GM21723 (cell line): ENCODE measurements at regions not wholly inside any gene's neighbourhood (a gene's known extent, or its start where the extent isn't known, plus 50 kb on each side); places are given as distances from the start of the nearest gene placed in this dataset.
A peak's percentile ranks its signal among the peaks of the same experiment; 100 is the strongest.
"Not testable (repeated sequence)": the region's sequence is repeated elsewhere in the genome, so short reads cannot be mapped to it uniquely, and the experiment has no call there.

ENCODE experiments used
- ATAC-seq: cut with Tn5 transposase; IDR thresholded peaks from one replicate; pipeline ENCODE4 v1.9.1; 2021; ENCODE audit warnings: mild to moderate bottlenecking, moderate library complexity; ENCODE audit not compliant: unreplicated experiment

DNA sequence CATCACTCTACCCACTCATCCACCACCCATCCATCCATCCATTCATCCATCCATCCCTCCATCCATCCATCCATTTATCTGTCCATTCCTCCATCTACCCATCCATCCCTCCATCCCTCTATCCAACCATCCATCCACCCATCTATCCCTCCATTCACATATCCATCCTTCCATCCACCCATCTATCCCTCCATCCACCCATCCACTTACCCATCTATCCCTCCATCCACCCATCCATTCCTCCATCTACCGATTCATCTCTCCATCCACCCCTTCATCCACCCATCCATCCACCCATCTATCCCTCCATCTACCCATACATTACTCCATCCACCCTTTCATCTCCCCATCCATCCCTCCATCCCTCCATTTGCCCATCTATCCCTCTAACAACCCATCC, 239.6 kb upstream of the SHH start:
- ATAC-seq, result no peak

DNA sequence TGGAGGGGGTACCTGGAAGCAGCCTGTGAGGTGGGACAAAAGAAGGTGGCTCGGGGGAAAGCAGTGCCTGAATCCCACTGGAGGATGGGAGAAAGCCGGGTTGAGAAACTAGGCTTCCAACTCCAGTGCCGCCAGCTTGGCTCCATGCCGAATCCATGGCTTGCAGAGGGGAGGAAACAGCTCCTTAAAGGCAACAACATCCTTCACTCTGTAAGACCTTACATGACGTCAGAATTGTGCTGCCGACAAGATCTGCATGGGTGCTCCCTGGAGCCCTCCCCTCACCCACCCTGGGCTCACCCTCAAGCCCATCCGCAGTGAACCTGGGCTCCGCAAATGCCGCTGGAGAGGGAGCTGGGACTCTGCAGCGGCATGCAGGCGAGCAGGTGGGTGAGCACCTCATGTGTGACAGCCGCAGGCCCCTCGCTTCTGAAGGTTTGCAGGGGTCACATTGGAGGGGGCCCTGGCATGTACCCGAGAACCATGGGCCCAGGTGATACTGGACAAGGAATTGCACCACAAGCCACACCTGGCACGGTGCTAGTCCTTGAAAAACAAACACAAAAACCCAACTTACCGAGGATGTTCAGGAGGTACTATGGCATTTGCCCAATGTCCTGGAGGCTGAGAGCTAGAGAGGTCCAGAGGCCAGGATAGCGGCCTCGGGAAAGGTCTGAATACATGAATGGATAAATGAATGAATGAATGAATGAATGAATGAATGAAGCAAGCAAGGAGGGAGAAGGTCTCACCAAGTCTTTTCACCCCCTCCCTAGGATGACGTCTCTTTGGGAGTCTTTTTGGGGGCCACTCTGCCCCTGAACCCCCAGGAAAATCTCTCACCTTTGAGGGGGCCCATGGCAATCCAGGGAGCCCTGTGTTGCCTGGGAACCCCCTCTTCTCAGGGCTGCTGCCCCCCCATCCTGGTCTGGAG, 238.6 kb upstream of the SHH start:
- ATAC-seq, result no peak

DNA sequence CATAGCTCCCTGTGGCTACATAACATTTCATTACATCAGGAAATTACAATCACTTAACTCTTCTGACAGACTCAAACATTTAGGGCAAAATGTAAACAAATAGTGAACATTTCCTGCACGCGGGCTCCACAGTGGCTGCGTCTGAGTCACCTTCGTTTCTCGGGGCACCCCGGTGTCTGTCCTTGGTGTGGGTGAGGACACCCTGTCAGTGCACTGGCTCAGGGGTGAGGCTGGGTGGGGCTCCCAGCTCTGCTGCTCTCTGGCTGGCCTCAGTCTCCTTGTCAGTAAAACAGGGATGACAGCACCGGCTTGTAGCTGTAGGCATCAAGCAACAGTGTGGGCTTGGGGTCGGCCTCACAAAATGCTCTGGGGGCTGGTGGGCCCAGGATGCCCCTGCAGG, 237.1 kb upstream of the SHH start:
- no peak for ATAC-seq

DNA sequence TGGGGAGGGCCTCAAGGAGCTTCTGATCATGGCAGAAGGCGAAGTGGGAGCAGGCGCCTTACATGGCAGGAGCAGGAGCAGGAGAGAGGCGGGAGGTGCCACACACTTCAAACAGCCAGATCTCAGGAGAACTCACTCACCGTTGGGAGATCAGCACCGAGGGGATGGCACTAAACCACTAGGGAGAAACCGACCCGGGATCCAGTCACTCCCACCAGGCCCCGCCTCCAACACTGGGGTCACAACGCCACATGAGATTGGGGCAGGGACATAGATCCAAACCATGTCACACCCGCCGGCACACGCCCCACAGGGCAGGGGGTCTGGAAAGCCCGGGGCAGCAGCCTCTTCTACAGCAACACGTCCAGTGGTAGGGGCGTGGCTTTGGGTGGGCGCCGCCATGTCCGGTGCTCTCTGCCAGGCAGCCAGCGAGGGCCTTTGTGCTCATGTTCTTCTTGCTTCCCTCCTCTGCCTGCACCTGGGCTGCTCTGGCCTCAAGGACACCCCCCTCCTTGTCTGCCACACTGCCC, 233.8 kb upstream of the SHH start:
- ATAC-seq, result no peak

DNA sequence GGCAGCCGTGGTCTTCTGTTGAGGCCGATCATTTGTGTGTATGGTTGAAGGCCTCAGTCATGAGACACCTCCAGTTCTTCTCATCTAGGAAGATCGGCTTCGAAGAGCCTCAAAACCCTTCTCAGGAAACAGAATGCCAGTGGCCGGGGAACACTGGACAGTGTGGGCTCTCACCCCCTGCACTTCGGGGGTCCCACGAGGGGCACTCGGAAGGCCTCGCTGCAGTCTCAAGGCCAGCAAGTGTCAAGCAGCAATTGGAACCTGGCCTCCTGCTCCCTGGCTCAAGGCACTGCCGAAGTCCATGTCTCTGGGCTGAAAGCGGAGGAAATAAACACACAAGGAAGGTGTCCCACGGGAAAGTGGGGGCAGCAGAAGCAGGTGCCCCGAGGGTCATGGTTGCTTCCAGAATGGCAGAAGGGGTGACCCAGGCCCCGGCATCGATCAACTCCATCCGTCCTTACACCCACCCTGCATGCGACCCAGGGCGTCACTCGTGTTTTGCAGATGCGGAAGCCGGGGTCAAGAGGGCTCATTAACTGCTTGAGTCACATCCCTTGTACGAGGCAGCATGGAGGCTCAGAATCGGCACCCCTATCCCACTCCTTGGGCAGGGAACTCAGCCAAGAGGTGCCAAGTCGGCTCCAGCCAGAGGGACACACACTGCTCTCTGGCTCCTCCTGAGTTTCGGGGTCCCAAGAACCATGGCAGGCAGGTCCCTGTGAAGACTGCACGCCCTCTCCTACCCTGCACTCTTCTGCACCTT, 231.3 kb upstream of the SHH start:
- ATAC-seq, result no peak

DNA sequence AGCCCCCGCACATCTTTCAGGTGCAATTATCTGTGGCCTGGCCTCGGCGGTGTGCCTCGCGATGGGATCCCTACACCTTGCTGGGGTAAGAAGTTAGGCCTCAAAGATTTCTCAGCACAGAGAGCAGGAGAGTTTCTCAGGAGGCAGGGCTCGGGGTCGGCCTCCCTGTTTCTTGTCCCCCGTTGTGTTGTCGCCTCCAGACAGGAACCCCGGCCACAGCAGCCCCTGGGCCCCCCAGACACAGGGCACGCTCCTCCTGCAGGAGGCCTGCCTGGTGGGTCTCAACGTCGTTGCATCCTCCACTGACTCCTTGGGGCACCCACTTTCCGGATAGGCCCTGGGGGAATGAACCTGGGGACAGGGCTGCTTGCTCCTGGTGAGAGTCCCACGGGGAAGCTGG, 229.1 kb upstream of the SHH start:
- ATAC-seq, result no peak

DNA sequence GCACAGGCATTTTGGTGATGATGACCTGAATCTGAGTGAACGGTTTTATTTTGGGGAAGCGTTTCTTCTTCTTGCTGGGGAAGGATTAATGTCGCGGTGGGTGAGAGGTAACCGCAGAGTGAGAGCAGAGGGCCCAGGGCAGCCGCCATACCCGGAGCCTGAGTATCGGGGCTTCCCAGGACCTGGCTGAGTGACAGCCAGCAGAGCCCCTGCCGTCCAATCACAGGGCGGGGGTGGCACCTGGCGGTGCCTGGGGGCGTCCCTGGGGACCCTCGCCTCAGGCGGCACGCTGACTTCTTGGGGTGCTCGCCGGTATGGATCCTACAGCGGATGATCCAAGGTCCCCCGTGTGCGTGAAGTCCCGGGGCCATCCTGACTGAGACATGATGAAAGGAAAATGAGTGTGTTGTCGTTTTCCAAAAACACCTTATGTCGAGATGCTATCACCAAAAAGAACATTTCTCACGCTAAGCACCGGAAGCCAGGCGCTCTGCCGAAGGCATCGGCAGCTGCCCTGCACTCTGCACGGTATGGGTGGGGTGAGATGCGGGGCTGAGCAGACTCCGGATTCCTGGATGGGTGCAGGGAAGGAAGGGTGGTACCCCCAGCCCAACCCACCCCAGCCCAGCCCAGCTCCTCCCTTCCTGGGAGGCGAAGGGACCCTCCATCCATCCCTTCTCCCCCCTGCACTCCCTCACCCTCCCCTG, 227.9 kb upstream of the SHH start:
- no peak for ATAC-seq

DNA sequence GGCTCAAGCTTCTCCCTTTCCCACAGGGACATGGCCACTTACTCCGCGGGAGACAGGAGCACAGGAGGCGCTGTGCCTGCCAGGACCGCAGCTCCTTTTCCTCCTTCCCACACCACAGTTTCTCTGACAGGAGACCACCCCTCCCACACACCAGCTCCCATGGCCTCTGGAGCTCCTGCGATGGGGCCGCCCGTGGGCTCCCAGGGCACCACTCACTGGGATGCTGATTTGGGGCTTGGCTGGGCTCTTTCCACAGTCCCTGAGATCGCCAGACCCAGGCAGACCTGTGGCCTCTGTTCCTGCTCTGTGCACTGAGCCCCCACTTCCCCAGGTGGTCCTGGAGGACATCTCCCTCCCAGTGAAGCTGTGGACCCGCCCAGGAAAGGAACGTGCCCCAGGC, 226.9 kb upstream of the SHH start:
- no peak for ATAC-seq

DNA sequence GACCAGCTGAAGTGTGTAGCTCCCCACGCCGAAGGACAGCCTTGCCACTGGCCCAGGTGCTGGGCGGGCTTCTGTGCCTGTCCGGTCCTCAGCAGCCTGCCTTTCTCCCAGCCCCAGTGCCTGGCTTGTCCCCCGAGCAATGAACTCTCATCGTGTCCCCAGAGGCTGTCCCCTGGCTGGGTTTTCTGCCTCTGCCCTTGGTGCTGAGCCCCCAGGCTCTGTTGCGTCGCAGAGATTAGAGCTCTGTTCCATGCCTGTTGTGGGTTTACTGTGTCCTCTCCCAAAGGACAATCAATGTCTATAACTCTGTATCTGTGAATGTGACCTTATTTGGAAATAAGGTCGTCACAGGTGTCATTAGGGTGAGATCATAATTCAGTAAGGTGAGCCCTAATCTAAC, 226.1 kb upstream of the SHH start:
- no peak for ATAC-seq

DNA sequence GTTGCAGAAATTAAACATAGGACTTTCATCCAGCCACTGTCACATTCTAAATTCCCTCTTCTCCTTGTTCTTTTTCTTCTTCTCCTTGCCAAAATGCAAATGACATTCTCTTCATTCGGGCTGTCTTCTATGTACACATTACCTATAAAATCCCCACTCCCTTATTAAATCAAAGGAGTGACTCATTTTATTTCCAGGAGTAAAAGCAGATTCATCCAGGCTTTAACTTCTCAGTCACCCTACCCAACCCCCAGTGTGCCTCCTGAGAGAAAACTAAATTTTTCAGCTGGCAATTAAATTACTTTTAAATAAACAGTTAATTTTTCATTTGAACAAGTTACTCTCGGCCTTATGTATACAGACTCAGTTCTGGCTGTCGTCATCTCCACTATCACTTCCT, 223.9 kb upstream of the SHH start:
- no peak for ATAC-seq

DNA sequence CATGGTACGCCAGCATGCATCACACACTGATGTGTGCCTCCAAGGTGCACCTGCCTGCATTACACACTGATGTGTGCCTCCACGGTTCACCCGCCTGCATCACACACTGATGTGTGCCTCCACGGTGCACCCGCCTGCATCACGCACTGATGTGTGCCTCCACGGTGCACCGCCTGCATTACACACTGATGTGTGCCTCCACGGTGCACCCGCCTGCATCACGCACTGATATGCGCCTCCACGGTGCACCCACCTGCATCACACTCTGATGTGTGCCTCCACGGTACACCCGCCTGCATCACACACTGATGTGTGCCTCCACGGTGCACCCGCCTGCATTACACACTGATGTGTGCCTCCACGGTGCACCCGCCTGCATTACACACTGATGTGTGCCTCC, 223.1 kb upstream of the SHH start:
- ATAC-seq, result not testable (repeated sequence)

DNA sequence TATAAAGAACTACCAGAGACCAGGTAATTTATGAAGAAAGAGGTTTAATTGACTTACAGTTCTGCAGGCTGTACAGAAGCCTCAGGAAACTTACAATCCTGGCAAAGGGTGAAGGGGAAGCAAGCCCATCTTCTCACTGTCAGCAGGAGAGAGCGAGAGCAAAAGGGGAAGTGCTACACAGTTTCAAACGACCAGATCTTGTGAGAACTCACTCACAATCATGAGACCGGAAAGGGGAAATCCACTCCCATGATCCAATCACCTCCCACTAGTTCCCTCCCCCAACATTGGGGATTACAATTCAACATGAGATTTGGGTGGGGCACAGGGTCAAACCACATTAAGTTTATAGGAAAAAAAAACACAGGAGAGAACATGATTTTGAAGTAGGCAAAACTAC, 222.1 kb upstream of the SHH start:
- ATAC-seq, result peak; percentile 93

DNA sequence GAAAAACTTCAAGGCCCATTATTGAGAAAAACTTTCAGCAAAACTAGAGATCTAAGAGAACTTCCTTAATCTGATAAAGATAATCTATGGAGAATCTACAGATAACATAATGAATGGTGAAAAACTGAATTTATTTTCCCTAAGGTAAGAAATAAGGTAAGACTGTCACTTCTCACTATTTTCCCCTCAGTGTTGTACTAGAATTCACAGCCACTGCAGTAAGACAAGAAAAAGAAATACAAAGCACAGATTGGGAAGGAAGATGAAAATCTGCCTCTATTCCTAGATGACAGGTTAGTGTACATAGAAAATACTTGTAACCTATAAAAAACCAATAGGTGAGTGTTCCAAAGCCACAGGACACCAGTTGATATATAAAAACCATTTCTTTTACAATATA, 220.7 kb upstream of the SHH start:
- no peak for ATAC-seq

DNA sequence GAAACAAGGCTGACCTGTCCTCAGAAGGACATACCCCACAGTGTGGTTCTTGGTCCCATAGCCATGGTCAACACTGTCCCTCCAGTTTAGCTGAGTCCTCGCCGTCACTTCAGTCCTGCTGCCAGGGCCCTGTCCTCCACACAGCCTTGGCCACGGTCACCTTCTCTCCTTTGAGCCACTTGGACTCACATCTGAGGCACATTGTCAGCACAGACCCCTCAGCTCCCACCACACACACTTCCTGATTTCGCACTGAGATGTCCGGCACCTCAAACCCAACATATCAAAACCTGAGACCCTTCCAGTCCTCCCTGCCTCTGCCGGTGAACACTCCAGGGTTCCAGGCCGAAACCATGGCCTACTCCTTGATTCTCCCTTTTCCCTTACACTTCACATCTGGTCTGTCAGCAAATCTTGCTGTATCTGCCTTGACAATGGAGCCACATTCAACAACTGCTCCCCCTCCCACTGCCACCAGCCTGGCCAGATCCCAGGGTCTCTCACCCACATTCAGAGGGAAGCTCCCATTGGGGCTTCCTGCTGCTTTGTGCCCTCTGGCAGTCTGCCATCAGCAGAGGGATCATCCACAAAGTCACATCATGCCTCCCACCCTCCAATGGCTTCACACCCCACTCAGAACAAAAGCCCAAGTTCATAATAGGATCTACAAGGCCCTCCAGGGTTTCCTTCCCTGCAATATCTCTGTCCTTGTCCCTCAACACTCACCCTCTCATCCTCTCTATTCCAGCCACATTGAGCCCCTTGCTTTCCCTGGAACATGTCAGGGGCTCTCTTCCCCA, 219.6 kb upstream of the SHH start:
- no peak for ATAC-seq

DNA sequence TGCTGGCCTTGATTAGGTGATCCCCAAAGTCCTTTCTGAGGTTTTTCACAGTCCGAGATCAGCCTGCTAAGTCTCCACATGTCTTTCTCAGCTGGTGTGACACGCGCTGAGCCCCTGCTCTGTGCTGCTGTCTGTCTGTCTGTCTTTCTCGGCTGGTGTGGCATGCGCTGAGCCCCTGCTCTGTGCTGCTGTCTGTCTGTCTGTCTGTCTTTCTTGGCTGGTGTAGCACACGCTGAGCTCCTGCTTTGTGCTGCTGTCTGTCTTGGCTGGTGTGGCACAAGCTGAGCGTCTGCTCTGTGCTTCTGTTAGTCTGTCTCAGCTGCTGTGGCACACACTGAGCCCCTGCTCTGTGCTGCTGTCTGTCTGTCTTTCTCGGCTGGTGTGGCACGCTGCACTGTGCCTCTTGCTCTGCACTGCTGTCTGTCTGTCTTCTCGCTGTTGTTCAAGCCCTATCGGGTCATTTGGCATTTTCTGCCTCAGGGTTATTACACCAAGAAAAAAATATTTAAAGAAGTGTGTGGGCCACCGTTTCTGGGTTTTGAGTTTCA, 217.3 kb upstream of the SHH start:
- no peak for ATAC-seq

DNA sequence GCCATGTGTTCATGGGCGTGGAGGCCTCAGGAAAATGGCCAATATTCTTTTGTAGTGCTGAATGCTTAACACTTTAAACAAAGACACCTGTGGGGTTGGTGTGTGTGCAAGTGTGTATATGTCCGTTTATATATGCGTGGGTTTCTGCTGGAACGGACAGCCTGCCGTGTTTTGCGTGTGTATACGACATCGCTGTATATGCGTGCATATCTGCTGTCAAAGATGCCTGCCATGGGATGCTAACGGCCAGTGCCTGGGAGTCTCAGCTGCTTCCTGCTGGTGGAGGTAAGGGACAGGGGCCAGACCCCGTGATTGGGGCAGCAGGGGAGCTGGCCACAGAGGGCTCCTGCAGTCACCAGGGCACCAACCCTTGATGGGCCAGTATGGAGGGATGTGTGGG, 216.3 kb upstream of the SHH start:
- ATAC-seq, result no peak

DNA sequence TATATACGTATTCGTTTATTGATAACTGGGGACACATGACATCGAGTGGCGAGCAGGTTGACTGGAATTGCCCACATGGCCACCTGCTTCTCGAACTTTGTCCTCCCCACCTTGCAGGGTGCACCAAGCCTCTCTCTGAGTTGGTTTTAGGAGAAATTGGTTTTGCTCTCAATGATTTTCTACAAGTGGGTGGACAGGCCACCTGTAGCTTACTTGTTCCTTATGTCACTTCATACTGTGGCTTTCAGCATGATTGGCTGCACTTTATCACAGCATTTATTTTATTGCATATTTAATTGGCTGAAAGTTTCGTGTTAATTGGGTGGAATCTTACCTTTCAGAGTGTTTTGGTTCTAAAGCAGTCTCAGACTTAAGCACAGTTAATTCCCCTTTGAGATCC, 215.6 kb upstream of the SHH start:
- no peak for ATAC-seq

DNA sequence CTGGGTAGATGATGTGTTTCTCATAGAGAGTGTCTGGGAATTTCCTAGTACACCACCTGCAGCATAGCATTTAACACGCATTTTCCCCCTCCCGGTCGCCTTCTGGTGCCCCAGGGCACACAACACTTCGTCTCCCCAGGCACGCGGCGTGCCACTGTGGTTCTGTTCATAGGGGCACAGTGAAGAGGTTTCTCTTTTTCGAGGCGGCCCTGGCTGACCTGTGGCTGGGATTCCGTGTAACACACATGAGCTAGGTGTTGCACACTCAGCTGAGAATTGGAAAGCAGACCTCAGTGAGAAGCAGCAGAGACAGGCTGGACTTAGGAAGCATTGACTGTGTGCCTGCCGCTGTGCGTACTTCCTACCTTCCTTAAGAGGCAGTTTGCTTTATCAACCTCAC, 214.3 kb upstream of the SHH start:
- ATAC-seq, result no peak

DNA sequence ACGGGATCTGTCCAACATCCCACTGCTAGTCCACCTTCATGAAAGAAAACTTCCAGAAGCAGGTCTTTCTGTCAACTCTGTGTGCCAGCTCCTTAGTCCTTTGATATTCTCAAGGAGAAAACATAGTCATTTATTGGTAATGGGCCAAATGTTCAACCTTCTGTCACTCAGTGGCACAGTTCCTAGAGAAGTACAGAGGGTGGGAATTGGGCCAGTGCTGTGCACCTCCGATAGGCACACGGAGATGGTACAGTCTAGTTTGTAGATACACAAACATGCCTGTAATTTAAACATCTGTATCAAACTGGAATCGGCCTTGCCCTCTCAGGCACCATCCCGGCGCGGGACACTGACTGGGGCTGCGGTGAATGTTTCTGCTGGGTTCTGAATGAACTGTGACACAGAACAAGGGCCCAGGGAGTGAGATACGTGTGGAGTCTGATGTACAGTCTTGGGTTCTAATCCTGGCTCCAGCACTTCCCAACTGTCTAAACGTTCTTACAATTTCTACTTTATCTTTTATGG, 213.9 kb upstream of the SHH start:
- ATAC-seq, result no peak

DNA sequence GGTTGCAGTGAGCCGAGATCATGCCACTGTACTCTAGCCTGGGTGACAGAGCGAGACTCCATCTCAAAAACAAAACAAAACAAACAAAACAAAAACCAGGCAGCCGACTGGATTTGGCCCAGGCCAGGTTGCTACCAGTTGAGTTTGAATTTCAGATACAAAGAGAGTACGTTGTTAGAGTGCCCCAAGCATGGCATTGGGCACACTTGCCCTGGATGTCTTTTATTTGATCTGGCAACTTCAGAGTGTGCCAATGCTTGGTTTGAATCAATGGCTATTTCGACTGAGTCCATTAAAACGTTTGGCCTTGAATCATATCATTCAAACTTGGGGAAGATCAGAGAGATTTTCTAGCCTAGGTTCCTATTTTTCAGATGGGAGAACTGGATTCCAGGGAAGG, 213.4 kb upstream of the SHH start:
- no peak for ATAC-seq
